ENCODE measurements at regions not wholly inside any gene's neighbourhood (a gene's known extent, or its start where the extent isn't known, plus 50 kb on each side); places are given as distances from the start of the nearest gene placed in this dataset.

DNA sequence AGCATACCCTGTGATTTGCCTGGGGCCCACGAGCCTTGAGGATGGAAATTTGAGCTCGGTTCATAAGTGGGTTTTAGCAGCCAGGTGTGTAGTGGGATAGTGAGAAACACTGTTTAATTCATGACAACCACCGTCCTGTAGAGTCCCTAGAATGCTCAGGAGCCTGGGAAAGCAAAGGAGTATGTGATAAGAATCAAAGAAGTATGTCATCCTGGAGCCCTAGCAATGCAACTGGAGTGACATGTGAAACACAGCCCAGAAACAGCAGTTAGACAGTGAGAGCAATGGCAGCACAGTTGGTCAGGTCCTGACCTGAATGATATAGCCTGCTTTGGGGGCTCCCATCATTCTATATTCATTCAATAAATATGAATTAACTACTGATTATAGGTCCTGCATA, 161.2 kb upstream of the ECI2 start:
- DNase-seq (ENCODE audit: low spot score), result no peak

DNA sequence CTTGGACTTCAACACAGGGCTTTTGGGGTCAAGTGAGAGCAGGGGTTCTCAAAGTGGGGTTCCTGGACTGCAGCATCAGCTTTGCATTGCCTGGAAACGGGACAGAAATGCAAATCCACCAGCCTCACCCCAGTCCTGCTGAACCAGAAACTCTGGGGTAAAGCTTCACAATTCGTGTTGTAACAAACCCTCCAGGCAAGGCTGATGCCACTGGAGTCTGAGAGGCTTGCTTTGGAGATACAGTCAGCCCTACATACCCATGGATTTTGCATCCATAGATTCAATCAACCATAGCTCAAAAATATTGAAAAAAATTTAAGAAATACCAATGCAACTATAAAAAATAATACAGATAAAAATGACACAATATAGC, 160.4 kb upstream of the ECI2 start:
- DNase-seq (ENCODE audit: low spot score), result no peak

DNA sequence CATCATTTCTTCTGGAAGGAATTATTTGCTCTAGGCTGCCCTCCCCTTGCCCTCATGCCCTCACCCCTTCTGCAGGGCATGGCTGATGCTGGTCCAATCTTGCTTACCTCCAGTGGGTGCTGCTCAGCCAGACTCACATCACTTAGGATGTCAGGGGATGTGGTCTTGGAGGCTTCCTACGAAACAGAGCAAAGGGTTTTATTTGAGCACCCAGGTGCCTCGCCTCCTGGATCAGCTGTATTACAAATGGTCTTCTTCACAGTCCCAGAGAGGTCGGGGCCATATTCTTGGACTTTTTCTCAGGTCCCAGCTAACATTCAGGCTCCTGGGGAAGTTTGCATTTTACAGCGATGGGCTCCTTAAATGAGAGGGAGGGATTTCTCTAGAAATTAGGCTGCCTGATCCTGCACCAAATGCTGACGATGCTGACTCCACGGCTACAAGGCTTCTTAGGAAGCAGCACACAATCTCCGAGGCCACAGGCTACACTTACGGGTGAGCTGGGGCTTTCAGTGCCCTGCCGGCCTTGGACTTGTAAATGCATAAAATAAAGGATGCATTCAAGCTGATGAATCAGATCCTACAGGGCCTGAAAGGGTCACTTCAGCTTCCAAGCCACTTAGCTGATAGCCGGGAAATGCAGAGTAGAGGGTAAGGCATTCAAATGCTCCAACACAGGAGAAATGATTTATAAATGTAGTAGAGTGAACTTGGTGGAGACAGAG, 159.8 kb upstream of the ECI2 start:
- no peak for DNase-seq (ENCODE audit: low spot score)

DNA sequence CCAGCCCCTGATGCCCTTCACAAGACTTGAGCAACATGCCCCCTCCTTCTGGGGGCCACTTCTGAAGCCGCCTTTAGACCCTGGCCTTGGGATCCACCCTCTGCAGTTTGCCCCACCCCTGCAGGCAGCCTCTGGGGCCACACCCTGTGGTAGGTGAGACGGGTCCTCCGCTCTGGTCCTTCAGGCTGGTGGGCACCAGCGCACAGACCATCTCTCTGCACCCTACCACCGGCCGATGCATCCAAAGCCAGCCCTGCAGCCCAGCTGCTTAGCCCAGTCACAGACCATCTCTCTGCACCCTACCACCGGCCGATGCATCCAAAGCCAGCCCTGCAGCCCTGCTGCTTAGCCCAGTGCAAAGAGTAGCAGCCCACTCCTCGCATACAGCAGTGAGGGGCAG, 159.3 kb upstream of the ECI2 start:
- DNase-seq (ENCODE audit: low spot score), result no peak

DNA sequence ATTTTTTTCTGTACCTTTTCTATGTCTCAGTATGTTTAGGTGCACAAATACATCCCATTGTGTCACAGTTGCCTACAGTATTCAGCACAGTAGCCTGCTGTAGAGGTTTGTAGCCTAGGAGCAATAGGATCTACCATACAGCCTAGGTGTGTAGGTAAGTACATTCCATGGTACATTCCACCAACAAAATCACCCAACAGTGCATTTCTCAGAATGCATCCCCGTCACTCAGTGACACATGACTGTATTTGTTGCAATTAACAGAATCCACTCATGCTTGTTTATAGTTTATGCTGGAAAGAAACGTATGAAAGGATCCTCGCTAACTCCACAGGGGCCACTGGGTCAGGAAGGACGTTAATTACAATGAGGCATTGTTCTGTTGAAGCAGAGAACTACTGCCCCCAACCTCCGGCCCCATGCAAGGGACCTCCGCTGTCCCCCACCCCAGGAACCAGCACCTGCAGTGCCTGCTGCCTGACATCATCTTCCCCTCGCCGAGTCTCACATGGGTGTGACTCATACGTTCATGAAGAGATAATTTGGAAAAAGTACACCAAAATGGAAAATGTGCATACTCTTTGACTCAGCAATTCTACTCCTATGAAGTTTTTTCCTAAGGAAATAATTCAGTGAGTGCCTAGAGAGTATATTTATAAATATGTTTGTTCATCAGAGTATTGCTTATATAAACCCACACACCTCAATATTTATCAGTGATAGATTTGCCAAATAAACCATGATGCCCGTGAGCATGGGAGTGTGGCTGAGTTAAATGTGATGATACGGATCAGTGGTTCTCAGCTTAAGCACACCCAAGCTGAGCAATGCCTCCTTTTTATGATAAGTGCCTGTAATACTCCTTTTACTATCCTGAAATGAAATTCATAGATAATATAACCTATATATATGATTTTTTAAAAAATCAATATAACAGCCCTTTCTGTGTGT, 156.4 kb upstream of the ECI2 start:
- no peak for DNase-seq (ENCODE audit: low spot score)

DNA sequence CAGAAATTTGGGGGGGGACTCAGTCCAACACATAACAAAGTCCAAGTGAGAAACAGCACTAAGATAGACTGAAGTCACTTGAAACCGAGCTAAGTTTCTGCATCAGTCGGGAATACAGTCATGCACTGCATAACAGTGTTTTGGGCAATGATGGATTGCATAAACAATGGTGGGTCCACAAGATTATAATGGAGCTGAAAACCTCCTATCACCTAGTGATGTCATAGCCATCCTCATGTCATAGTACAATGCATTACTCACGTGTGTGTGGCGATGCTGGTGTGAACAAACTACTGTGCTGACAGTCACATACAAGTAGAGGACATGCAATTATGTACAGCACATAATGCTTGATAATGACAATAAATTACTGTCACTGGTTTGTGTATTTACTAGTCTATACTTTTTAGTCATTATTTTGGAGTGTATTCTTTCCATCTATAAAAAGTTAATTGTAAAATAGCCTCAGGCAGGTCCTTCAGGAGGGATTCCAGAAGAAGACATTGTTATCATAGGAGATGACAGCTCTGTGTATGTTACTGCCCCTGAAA, 154.5 kb upstream of the ECI2 start:
- no peak for DNase-seq (ENCODE audit: low spot score)

DNA sequence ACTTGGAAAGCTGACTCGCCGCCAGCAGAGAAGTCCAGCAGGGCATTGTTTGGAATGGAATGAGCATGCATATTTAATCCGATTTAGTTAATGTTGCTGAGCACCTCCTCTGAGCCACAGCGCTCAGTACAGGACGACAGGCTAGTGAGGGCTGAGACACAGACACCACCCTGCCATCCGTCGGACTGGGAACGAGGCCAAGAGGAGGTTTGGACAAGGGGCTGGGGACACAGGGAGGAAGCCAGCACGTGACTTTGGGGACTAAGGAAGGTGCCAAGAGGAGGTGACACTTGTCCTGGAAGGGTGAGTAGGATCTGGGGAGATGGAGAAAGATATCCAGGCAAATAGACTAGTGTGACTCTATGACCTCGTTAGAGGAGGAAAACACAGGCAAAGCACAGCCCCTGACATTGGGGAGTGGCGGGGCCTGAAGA, 152.5 kb upstream of the ECI2 start:
- no peak for DNase-seq (ENCODE audit: low spot score)

DNA sequence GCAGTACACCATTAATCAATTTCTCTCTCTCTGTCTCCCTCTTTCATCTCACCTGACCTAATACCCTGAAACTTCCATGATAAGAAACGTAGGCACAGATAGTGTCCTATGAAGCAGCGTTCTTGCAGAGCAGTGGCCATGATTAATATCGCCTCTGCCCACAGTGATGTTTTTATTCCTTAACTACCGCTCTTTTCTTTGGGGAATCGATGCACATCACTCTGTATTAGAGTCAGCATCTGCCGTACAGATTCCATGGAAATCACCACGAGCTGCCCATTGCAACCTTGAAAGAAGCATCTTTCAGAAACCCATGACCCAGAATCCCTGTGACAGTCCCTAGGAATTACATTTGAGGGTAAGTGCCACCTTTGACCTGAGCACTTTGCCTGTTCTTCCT, 152.0 kb upstream of the ECI2 start:
- DNase-seq (ENCODE audit: low spot score), result no peak

DNA sequence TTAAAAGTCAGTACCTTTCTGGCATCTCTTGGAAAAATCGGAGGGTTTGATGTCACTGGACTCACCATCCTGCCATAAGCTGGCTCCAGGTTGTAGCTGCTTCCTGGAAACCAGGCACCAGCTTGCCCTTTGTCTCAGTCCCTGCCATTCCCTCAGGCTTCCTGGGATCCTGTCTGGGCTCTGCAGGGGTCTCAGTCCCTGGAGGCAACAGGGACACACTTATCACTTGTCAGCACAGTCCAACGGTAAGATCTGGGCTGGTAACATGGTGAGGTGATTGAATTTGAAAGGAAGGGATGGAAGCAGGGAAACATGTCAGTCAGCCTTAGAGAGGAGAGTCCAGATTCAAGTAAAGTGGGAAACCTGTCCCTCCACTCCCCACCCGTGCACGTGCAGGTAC, 147.6 kb upstream of the ECI2 start:
- no peak for DNase-seq (ENCODE audit: low spot score)

DNA sequence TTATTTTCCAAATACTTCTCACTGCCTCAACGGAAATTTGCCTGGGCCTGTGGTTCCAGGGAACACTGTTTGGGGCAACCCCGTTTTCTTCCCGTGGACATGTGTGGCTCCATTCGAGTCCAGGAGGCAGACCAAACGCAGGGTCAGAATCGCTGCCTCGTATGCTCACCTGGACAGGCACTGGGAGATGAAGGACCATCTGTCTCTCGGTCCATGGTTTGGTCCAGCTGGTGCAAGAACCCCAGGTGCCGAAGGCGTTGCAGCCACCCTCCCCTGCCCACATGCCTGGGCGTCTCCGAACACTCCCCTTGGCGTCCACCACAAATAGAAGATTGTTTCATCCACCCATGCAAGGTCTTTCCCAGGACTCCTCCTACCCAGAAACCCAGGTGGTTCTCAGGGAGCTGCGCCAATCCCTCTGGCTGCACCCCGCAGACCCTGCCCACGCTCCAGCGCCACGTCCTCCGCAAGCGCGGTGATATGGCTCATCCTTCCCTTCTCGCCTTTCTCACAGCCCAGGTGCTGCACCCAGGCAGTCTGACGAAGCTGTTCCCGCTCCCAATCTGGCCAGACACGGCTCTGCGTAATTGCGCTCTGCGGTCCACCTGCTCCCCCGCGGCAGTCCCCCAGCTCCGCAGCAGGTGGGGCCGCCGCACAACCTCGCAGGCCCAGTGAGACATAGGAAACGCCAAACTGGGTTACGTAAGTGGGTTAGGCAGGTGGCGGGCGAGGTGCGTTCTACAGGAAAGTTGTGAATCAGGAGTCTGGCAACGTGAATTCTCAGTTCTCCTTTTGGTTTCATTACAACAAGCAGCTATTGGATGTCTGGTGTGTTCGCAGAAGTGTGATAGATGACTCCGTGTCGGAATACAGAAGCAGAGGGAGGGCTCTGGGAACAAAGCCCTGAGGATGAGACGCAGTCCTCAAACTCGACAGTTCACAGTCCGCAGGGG, 146.2 kb upstream of the ECI2 start:
- DNase-seq (ENCODE audit: low spot score), result peak; percentile 70

DNA sequence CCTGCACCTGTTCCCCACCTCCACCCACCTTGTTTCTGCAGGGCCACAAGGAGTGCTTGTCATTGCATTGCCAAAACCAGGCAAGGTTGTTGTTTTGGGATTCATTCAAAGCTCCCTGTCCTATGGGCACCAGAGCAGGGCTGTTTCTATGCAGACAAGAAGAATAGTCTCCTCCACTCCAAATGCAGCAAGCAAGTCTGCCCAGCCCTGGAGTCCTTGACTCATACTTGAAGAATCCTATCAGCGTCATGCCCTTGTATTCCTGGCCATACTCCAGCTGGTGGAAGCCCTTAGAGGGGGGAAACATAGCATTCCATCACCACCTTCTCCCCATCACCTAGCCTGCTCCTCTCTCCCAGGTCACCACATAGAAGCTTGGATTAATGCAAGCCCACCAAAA, 145.3 kb upstream of the ECI2 start:
- DNase-seq (ENCODE audit: low spot score), result peak; percentile 23

DNA sequence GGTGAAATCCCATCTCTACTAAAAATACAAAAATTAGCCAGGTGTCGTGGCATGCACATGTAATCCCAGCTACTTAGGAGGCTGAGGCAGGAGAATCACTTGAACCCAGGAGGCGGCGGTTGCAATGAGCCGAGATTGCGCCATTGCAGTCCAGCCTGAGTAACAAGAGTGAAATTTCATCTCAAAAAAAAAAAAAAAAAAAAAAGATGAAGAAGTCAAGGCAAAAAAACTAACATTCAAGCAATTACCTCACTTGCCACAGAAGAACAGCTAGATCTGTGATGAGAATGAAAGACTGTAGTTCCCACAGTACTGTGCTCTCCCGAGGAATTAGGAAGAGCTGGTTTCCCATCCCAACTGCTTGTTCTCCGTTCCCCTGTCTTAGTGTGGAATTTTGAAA, 144.7 kb upstream of the ECI2 start:
- DNase-seq (ENCODE audit: low spot score), result no peak

DNA sequence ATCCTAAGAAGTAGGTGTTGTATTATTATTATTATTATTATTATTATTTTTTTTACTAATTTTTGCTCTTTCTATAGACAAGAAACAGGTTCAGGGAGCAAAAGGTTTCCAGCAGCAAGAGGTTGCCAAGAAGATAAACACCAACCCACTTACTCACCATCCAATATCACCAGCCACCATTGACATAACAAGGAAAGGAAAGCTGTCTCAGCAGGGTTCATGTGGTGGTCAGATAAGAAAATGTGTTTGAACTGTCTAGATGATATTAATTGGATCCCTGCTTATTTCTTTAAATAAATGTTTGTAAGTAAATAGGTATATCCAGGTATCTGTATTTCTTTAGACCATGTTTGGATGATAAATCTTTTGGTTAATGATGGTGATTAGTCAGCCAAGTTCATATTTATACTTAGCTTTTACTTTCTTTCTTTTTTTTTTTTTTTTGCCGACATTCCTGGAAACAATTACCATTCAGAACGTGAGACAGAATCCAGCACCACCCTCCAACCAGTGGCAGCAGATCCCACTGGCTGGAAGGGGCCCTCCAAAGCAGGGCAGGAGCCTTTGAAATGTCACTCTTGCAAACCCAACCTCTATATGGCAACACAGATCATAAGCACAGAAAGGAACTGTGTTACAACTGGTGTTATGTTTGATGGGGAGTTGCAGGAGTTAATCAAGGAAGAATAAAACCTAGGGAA, 139.2 kb upstream of the ECI2 start:
- DNase-seq (ENCODE audit: low spot score), result no peak

DNA sequence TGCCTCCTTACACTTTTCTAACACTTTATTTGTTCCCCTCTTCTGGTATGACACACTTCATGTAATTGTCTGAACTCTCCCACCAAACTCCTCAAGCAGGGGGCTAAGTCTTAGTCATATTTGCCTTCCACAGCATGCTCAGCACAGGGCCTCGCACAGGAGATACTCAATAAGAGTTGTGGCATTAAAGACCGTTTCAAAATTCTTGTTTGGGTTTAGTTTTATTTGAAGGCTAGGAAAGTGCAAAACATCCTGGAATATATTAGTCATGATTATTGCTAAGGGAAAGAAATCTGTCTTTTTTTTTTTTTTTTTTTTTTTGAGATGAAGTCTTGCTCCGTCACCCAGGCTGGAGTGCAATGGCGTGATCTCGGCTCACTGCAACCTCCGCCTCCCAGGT, 137.6 kb upstream of the ECI2 start:
- DNase-seq (ENCODE audit: low spot score), result no peak

DNA sequence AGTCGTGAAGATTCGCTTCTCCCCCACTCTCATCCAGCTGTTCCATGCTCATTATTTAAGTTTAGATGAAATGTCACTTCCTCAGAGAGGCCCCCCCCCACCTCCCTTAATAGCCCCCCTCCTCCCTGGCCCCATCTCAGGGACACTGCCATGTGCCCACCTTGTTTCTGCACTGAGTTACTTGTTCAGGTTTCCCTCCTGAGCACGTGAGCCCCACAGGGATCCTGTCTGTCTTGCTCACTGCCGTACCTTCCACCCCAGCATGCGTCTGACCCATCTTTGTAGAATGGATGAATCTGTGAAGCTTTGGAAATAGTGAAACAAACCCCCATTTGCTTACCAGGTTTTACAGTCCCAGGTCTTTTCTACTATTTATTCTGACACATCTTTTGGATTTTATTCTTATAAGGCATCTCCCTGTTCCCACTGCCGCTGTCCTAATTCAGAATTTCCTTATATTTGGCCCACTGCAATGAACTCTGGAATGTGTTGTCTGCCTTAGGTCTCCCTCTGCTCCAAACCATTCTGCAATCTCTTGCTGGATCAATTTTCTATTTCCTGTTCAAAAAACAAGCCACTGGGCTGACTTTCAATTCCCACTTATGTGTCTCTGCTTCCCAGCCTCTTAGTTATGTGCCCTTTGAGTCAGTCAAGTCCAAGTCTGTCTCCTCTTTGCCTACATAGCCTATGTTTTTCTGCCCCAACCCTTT, 136.5 kb upstream of the ECI2 start:
- DNase-seq (ENCODE audit: low spot score), result no peak

DNA sequence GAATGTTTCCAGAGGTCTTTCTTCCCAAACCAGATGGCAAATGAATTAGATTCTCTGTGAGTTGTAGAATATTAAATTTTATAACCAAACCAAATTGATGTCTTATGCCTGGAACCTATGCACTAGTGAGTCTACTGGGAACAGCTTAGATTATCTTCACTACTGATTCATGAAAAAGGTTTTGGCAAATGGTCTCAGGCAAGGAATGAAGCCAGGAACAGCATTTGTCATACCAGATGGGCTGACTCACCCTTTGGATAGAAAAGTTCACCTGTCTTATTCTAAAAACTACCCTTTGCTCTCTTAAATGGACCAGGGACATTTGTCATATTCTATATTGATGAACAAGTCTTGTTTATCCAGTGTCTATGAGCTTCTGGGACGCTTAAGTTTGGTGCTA, 135.4 kb upstream of the ECI2 start:
- no peak for DNase-seq (ENCODE audit: low spot score)

DNA sequence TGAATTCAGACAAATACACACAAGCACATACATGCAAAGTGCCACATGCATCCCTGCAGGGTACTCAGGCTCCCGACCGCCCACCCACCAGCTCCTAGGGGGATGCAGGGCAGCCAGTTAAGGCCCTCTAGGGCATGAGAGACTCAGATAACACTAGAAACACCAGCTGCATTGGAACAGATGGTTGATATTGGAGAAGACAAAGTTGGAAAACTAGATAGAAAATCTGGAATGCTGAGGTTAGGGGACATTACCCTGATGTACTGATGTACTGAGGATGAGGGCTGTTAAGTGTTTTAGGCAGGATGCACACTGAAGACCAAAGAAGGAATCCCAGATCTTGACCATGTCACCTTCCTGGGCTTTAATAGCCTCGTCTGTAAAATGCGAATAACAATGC, 134.6 kb upstream of the ECI2 start:
- DNase-seq (ENCODE audit: low spot score), result no peak

DNA sequence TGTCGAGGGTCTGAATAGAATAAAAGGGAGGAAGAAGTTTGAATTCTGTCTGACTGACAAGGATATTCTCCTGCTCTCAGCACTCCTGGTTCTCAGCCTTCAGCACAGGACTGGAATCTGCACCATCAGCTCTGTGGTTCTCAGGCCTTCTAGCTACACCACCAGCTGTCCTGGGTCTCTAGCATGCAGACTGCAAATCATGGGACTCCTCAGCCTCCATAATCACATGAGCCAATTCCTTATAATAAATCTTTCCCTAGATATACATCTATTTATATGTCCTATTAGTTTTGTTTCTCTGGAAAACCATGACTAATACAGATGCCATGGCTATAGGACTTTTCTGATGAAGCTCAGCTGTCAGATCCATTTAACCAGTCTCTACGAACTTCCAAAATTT, 132.8 kb upstream of the ECI2 start:
- DNase-seq (ENCODE audit: low spot score), result no peak

DNA sequence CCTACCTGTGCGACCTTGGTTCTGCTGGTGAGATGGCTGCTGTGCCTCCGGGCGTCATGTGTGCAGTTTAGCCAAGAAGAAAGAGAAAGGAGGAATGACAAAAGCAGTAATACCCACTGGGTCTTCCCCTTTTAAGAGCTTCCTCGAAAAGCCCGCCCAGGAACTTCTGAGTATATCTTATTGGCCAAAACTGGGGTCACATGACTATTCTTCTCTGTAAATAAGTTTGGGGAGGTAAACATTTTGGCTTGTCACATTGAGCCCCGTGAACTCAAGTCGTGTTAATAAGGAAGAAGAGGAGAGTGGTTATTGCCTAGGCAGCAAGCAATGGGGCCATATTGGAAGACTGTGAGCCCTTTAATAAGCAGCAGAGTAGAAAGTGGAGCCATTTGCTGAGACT, 130.4 kb upstream of the ECI2 start:
- no peak for DNase-seq (ENCODE audit: low spot score)

DNA sequence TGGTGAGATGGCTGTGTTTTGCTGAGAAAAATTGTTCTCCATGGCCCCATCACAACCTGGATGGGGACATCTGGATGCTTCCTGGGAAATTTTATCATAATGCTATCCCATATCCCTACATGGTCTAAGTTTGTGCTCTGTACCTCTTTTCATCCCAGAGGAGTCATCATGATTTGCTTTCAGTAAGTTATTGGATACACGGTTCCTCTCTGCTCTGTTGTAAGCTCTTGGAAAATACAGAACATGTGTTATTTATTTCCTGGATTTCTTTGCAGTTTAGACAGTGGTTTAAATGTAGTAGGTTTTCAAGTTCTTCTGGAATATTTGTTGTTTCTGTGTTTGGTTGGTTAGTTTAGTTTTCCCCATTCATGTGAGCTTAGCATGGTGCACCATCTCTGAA, 129.2 kb upstream of the ECI2 start:
- no peak for DNase-seq (ENCODE audit: low spot score)

DNA sequence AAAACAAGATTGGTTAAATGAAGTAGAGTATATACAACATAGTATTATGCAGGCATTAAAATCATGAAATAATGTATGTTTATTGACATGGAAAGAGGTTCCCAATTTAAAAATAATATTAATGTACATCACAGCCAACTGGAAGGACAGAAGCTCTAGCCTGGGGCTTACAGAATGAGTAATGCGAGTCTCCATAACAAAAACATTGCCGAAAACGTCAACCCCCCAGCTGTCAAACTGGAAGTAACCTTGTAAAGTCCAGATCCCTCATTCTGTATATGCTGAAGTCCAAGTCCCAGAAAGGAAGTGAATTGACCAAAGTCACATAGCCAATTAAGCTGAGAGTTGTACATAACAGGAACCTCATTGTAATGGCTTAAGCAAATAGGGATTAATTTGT, 128.7 kb upstream of the ECI2 start:
- DNase-seq (ENCODE audit: low spot score), result no peak
